GM21528 (cell line): ENCODE measurements at regions not wholly inside any gene's neighbourhood (a gene's known extent, or its start where the extent isn't known, plus 50 kb on each side); places are given as distances from the start of the nearest gene placed in this dataset.

Experiments
- ATAC-seq: cut with Tn5 transposase; IDR thresholded peaks from one replicate; pipeline ENCODE4 v1.9.1; 2021; ENCODE audit warnings: mild to moderate bottlenecking, moderate library complexity; ENCODE audit not compliant: unreplicated experiment, low FRiP score

- ATAC-seq, result no peak
Measured at GRCh38 chr5:82334856-82335255, 56.7 kb upstream of the RPS23 start.

DNA sequence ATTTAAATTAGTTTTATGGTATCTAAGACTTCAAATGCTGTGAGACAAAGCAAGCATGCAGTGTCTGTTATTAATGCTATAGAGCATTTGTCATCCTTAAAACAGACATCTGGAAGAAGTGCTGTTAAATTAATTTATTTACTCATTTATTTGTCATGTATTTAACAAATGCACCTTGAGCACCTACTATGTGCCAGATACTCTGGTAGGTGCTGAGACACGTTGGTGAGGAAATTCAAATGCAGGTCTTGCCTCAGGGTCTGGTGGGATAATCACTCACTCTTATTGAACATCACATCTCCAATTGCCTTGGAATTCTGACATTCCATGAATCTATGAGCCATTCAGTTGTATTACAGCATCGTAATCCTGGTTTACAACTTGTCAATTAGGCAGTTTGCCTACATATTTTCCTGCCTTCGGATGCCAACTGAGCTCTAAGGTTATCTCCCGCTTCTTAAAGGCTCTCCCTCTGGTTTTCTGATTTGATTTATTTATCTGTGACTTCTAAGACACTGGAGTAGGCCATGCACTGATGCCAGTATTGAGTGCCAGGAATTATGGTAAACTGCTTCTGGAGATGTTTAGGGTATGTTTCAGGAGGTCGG lies 56.0 kb upstream of the RPS23 start:
- ATAC-seq, result no peak

DNA sequence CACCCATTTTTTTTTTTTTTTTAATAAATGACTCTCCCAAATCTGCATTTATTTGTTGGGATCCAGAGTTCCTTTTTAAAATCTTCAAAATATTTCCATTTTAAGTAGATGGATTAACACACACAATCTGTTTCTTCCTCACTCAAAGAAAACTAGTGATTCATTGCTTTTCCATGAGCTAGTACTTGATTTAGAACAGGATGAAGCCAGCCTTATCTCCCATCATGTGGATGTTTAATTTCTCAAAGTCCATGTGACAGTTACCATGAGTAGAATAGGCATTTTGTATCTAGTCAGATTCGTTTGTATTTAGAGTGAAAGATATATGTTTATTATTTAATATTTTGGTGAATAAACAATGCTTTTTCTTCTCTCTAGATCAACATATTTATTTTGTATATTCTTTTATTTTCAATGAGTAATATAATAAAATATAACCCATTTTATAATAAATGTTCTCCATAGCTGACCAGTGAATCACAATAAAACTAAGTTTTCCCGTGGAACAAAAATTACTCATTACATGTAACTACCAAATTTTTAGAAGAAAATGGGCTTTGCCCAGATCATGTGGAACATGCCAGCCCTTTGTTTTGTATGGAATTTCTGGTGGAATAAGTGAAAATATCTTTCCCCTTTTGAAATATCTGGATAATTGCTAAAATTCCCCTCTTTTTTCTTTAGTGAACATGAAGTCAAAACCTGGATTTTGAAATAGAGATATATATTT lies 54.9 kb upstream of the RPS23 start:
- no peak for ATAC-seq

DNA sequence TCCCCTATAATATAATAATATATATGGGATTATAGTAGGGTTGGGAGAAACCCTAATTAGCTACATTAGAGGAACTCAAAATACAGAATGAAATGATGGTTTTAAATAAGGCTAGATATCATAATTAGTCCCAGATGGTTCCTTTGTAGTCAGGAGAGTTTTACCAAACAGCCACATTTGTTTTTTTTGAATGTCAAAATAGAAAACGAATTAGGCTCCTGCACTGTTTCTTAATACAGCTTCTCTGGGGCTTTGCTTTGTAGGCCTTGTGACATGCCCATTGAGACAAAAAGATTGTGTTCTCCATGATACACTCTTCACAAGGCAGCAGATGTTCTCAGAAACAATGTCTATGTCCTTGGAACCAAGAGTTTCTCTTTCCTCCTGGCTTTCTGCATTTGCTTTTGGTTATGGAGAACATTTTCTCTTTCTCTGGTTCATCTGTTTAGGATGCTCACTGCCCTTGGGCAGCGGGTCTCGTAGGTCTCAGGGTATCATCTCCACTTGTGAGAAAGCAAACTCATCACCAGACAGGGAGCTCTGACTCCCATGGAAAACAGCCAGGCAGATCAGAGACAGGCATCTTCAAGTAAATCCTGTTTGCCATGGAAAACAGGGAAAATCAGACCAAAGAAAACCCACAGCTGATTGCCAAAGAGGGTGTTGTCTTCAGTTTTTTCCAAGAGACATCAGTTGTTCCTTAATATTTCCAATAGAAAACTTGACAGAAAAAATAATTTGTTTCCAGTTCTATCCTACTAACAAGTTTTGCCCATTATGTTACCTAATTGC lies 54.1 kb upstream of the RPS23 start:
- ATAC-seq, result no peak

GRCh38 chr5:82331557-82331956 lies 53.4 kb upstream of the RPS23 start:
- no peak for ATAC-seq

DNA sequence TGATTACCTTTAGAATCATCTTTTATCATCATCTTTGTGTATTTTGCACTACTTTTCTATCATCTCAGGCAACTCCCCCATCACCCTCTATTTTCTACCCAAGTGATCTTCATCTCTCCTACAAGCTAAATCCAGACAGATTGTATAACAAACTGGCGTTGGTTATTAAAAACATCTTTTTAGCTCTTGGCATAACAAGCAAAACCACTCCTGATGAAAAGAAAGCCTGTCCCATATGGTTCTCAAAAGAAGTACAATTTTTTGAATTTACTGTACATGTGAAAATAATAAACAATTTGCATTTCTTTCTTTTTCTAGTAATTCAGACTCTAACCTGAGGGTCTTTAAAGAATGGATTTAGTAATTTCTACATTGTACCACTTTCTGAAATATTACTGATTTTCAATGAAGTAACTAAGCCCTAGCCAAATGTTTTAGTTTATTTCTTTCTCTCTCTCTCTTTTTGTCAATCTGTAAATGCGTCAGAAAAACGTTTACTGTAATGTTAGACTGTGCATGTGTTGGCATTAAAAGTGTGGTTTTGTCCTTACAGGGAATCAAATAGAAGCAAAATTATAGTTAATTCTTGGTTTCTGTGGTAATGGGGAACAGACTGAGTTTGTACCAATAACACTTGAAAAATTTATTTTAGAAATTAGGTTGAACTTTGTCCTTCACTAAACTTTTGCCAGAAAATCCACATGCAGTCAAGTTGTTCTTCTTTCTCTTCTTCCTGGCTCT lies 52.5 kb upstream of the RPS23 start:
- no peak for ATAC-seq

DNA sequence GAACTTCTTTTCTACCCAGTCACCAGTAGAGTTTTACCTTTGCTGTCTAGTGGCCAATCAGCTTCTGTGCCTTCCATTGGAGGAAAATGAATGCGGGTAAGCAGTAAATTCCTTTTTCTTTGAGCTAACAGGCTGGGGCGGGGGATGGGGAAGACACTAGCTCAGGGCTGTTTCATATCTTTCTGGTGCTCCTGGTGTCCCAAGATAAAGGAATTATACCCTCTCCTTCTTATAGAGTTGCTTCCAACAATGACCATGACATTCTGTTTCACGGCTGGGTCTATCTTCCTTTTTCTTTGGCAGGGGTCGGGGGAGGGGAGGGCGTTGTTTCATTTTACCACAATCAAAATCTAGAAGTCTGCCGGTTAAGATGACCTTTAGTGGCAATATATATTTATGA lies 51.2 kb upstream of the RPS23 start:
- ATAC-seq, result no peak
